SK-N-SH (cell line): ENCODE measurements at regions not wholly inside any gene's neighbourhood (a gene's known extent, or its start where the extent isn't known, plus 50 kb on each side); places are given as distances from the start of the nearest gene placed in this dataset.

Experiments
- CTCF ChIA-PET: fragments of 300-600, 350-600 bp; formaldehyde crosslinking; extraction: SDS; loops from one replicate; lab custom pipeline; 2021; lab: Yijun Ruan, JAX
- POLR2A ChIA-PET: fragments of 350-600 bp; sonication (Branson Sonifier 250); formaldehyde crosslinking; extraction: SDS; loops from one replicate; lab custom pipeline; 2020; ENCODE audit warnings: antibody characterized with exemption, inconsistent platforms; lab: Yijun Ruan, JAX
- DNase-seq: peaks from one replicate; pipeline ENCODE4 v3.0.0; 2012
- H2AFZ ChIP-seq: fragments of 200-600 bp; sonication (generic); 2 replicates; pipeline ENCODE4 v1.8.1; 2016; ENCODE audit warnings: antibody characterized with exemption, mild to moderate bottlenecking, low read depth
- H3F3A ChIP-seq: fragments of 200-600 bp; sonication (generic); replicated peaks from 2 replicates; pipeline ENCODE3; 2016; ENCODE audit warnings: antibody characterized with exemption, mild to moderate bottlenecking; ENCODE audit not compliant: insufficient read depth
- H3K27ac ChIP-seq, 2 experiments: fragments of 200-500 bp in 1 of 2; fragments of 200-600 bp in 1 of 2; sonication (Bioruptor generic) in 1 of 2; sonication (generic), shearing (Covaris generic) in 1 of 2; 2 replicates each; pipeline versions ENCODE4 v1.5.1 to v1.6.1; 2014 to 2016; ENCODE audit warnings: low read depth in 2 of 2, inconsistent platforms in 1 of 2, low read length in 1 of 2, mild to moderate bottlenecking in 1 of 2, mixed read lengths in 1 of 2
- H3K27me3 ChIP-seq: fragments of 200-600 bp; sonication (generic), shearing (Covaris generic); 2 replicates; pipeline ENCODE4 v1.6.1; 2016; ENCODE audit warnings: mixed run types; ENCODE audit not compliant: insufficient read depth
- H3K36me3 ChIP-seq, 2 experiments: fragments of 200-500 bp in 1 of 2; fragments of 200-600 bp in 1 of 2; sonication (Bioruptor generic) in 1 of 2; sonication (generic) in 1 of 2; replicated peaks in 1 of 2; 2 replicates each; pipeline versions ENCODE3 to v1.5.1; 2014 to 2016; ENCODE audit warnings: low read length in 1 of 2, mild to moderate bottlenecking in 1 of 2; ENCODE audit not compliant: insufficient read depth in 2 of 2, control insufficient read depth in 1 of 2
- H3K4me1 ChIP-seq, 2 experiments: fragments of 200-500 bp in 1 of 2; fragments of 200-600 bp in 1 of 2; sonication (Bioruptor generic) in 1 of 2; sonication (generic), shearing (Covaris generic) in 1 of 2; 2 replicates each; pipeline versions ENCODE4 v1.5.1 to v1.6.1; 2014 to 2016; ENCODE audit warnings: low read depth in 1 of 2, low read length in 1 of 2, mixed run types in 1 of 2; ENCODE audit not compliant: insufficient read depth in 2 of 2, control insufficient read depth in 1 of 2
- H3K4me2 ChIP-seq: fragments of 200-600 bp; sonication (generic), shearing (Covaris generic); 2 replicates; pipeline ENCODE4 v1.6.1; 2017; ENCODE audit warnings: mixed run types
- H3K4me3 ChIP-seq, 2 experiments: fragments of 200-500 bp in 1 of 2; fragments of 200-600 bp in 1 of 2; sonication (Bioruptor generic) in 1 of 2; sonication (generic), shearing (Covaris generic) in 1 of 2; 2 replicates each; pipeline versions ENCODE4 v1.5.1 to v1.8.1; 2014 to 2016; ENCODE audit warnings: low read depth in 2 of 2, inconsistent platforms in 1 of 2, low read length in 1 of 2, mild to moderate bottlenecking in 1 of 2, mixed read lengths in 1 of 2, moderate library complexity in 1 of 2
- H3K79me2 ChIP-seq: fragments of 200-600 bp; sonication (generic); 2 replicates; pipeline ENCODE4 v1.8.1; 2017; ENCODE audit warnings: mild to moderate bottlenecking; ENCODE audit not compliant: insufficient read depth
- H3K9ac ChIP-seq: fragments of 200-600 bp; sonication (generic); 2 replicates; pipeline ENCODE4 v1.6.1; 2017; ENCODE audit warnings: mixed run types
- H3K9me2 ChIP-seq: fragments of 200-600 bp; sonication (generic); 2 replicates; pipeline ENCODE4 v1.6.1; 2017; ENCODE audit warnings: mixed run types
- H3K9me3 ChIP-seq: fragments of 200-600 bp; sonication (generic); 2 replicates; pipeline ENCODE4 v1.6.1; 2017; ENCODE audit warnings: mixed run types, mild to moderate bottlenecking, moderate library complexity
- H4K20me1 ChIP-seq: fragments of 200-600 bp; sonication (generic); 2 replicates; pipeline ENCODE4 v1.6.1; 2017; ENCODE audit warnings: mild to moderate bottlenecking, mixed run types; ENCODE audit not compliant: insufficient read depth
- CTCF ChIP-seq: fragments of 200-600 bp; sonication (generic); IDR thresholded peaks from 2 replicates; pipeline ENCODE4 v1.6.1; 2017; ENCODE audit warnings: antibody characterized with exemption, mild to moderate bottlenecking, moderate library complexity
- ELF1 ChIP-seq: IDR thresholded peaks from 2 replicates; pipeline ENCODE4 v1.4.0; 2012
- EP300 ChIP-seq, 2 experiments: IDR thresholded peaks; 2 replicates each; pipeline versions ENCODE4 v1.4.0 to v1.6.1; 2012; ENCODE audit warnings: borderline replicate concordance in 1 of 2, low read depth in 1 of 2, low read length in 1 of 2
- FOSL2 ChIP-seq: IDR thresholded peaks from 2 replicates; pipeline ENCODE4 v1.4.0; 2012; ENCODE audit warnings: low read depth, mild to moderate bottlenecking, moderate library complexity, borderline replicate concordance
- FOXJ3 ChIP-seq: sonication (generic); formaldehyde crosslinking; IDR thresholded peaks from 2 replicates; pipeline ENCODE4 v1.5.1; 2020; ENCODE audit warnings: mild to moderate bottlenecking, missing genetic modification reagents
- FOXM1 ChIP-seq: IDR thresholded peaks from 2 replicates; pipeline ENCODE4 v1.4.0; 2012; ENCODE audit warnings: low read depth, mild to moderate bottlenecking
- GABPA ChIP-seq: IDR thresholded peaks from 2 replicates; pipeline ENCODE4 v1.4.0; 2012; ENCODE audit warnings: low read depth, mild to moderate bottlenecking
- MEF2A ChIP-seq: IDR thresholded peaks from 2 replicates; pipeline ENCODE4 v1.4.0; 2012; ENCODE audit warnings: low read depth, borderline replicate concordance
- MXI1 ChIP-seq: IDR thresholded peaks from 2 replicates; pipeline ENCODE4 v1.6.1; 2012; ENCODE audit warnings: mild to moderate bottlenecking, low read depth, low read length, improper control_type of control experiment
- RAD21 ChIP-seq: IDR thresholded peaks from 2 replicates; pipeline ENCODE4 v1.6.1; 2012; ENCODE audit warnings: mild to moderate bottlenecking, low read length
- RCOR1 ChIP-seq: fragments of 150-350 bp; IDR thresholded peaks from 2 replicates; pipeline ENCODE4 v1.6.1; 2017; ENCODE audit warnings: antibody characterized with exemption, low read length
- RFX5 ChIP-seq: IDR thresholded peaks from 2 replicates; pipeline ENCODE4 v1.6.1; 2012; ENCODE audit warnings: mild to moderate bottlenecking, improper control_type of control experiment, low read length
- RXRA ChIP-seq: IDR thresholded peaks from 2 replicates; pipeline ENCODE4 v1.4.0; 2012; ENCODE audit warnings: low read depth, mild to moderate bottlenecking, borderline replicate concordance
- SIN3A ChIP-seq: IDR thresholded peaks from 2 replicates; pipeline ENCODE4 v1.6.1; 2012; ENCODE audit warnings: low read depth, mild to moderate bottlenecking, low read length, moderate library complexity, borderline replicate concordance
- TCF12 ChIP-seq: IDR thresholded peaks from 2 replicates; pipeline ENCODE4 v1.4.0; 2012
- USF1 ChIP-seq: IDR thresholded peaks from 2 replicates; pipeline ENCODE4 v1.4.0; 2012; ENCODE audit warnings: low read depth, borderline replicate concordance
- ZBTB33 ChIP-seq: IDR thresholded peaks from 2 replicates; pipeline ENCODE4 v1.4.0; 2012; ENCODE audit warnings: low read depth, borderline replicate concordance
- WGBS: methylation state at CpG from one replicate; pipeline ENCODE4 v1.1.6; 2017; ENCODE audit warnings: low lambda C conversion rate; 5-methylcytosine and 5-hydroxymethylcytosine counted together
- TF ChIP-seq, protein P1 (sequence below): fragments of 150-350 bp; IDR thresholded peaks from 2 replicates; pipeline ENCODE4 v1.6.1; 2016; ENCODE audit warnings: mild to moderate bottlenecking, low read depth, low read length
- TF ChIP-seq, protein P2 (sequence below): IDR thresholded peaks from 2 replicates; pipeline ENCODE4 v1.4.0; 2012; ENCODE audit warnings: low read depth

- H2AFZ ChIP-seq, result no peak overlapping the region
- H3K9ac ChIP-seq, result no peak overlapping the region
- H3K79me2 ChIP-seq, result no peaks in the 10 kb centered on the region
- peaks cover 11% of the 10 kb centered on the region; the same call in 1 of the 2 replicates for H3K27me3 ChIP-seq
- H3K9me2 ChIP-seq, result no peaks in the 10 kb centered on the region
- H3K4me3 ChIP-seq, result no peak overlapping the region
- H4K20me1 ChIP-seq, result no peaks in the 10 kb centered on the region
- POLR2A ChIA-PET, result no interaction called here
- H3K9me3 ChIP-seq, result no peaks in the 10 kb centered on the region
- H3K4me2 ChIP-seq, result no peak overlapping the region
- DNase-seq, result no peak
- H3F3A ChIP-seq, result no peaks in the 10 kb centered on the region
- CTCF ChIA-PET, result interaction anchor here (1.4 kb wide), 1 partner anchor 203 kb away, joined by 3 read pairs; no protein-coding TSS in a partner anchor
- WGBS, result 5% methylated on average over 12 of the region's 12 CpGs
- H3K4me1 ChIP-seq, result no peaks in the 10 kb centered on the region
- no peaks in the 10 kb centered on the region for H3K36me3 ChIP-seq
- no peak overlapping the region for H3K27ac ChIP-seq
- TF ChIP-seq RFX5, result no peak
- TF ChIP-seq, all 33 proteins: peak for 0
These were observed 134.9 kb downstream of the ZNF22 start for GRCh38 chr10:45135443-45136198.

DNA sequence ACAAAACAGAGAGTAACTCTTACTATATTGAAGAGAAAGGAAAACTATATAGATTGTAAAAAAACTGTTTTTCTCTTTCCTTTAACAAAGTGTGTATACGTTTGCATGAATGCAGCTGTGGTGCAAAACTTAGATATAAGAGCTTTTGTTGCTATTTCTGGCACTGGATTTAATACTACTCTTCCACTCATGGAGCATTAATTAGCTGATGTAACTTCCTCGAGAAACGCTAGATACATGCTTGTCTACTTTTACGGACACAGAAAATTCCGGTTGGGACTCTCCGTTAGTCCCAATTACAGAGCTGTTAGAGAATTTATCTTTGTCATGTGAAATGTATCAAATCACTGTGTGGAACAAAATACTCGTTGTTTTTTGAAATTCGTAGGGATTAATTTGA is 135.5 kb downstream of the ZNF22 start:
- no peaks in the 10 kb centered on the region for H3K4me1 ChIP-seq
- ChIA-PET CTCF (interaction anchor here (1.4 kb wide), 1 partner anchor 203 kb away, joined by 3 read pairs; no protein-coding TSS in a partner anchor), POLR2A (no interaction called here)
- H3K27me3 ChIP-seq, result peaks cover 15% of the 10 kb centered on the region; the same call in 1 of the 2 replicates
- H3K79me2 ChIP-seq, result no peaks in the 10 kb centered on the region
- no peaks in the 10 kb centered on the region for H3K36me3 ChIP-seq
- no peaks in the 10 kb centered on the region for H3K9me3 ChIP-seq
- H3K9ac ChIP-seq, result no peak overlapping the region
- H3K9me2 ChIP-seq, result no peaks in the 10 kb centered on the region
- H2AFZ ChIP-seq, result no peak overlapping the region
- TF ChIP-seq ELF1 (no peak), RAD21 (no peak), USF1 (no peak), MXI1 (no peak), SIN3A (no peak), EP300 (IDR thresholded peaks at IDR 0.05; ENCODE audit: borderline replicate concordance in 1 of 2, low read depth in 1 of 2, low read length in 1 of 2) (no peak), RCOR1 (no peak), MEF2A (no peak), RXRA (no peak), FOXJ3 (no peak), FOSL2 (no peak), ZBTB33 (no peak), GABPA (no peak), FOXM1 (no peak), CTCF (no peak), TCF12 (no peak)
- TF ChIP-seq, protein P1, sequence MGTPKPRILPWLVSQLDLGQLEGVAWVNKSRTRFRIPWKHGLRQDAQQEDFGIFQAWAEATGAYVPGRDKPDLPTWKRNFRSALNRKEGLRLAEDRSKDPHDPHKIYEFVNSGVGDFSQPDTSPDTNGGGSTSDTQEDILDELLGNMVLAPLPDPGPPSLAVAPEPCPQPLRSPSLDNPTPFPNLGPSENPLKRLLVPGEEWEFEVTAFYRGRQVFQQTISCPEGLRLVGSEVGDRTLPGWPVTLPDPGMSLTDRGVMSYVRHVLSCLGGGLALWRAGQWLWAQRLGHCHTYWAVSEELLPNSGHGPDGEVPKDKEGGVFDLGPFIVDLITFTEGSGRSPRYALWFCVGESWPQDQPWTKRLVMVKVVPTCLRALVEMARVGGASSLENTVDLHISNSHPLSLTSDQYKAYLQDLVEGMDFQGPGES, result no peak
- TF ChIP-seq, protein P2, sequence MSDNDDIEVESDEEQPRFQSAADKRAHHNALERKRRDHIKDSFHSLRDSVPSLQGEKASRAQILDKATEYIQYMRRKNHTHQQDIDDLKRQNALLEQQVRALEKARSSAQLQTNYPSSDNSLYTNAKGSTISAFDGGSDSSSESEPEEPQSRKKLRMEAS, result no peak
- TF ChIP-seq, all 33 proteins: peak for 0
- no peaks in the 10 kb centered on the region for H3F3A ChIP-seq
- no peaks in the 10 kb centered on the region for H4K20me1 ChIP-seq
- H3K27ac ChIP-seq, result no peak overlapping the region
- WGBS, result 8% methylated on average over 8 of the region's 8 CpGs
- no peak overlapping the region for H3K4me2 ChIP-seq
- H3K4me3 ChIP-seq, result no peak overlapping the region
- DNase-seq, result no peak
